NT2/D1 (cell line): ENCODE measurements at regions not wholly inside any gene's neighbourhood (a gene's known extent, or its start where the extent isn't known, plus 50 kb on each side); places are given as distances from the start of the nearest gene placed in this dataset.

Source experiments
- YY1 ChIP-seq: IDR thresholded peaks from 2 replicates; pipeline ENCODE4 v1.6.1; 2011; ENCODE audit not compliant: insufficient read length, insufficient read depth
- ZNF274 ChIP-seq: IDR thresholded peaks from 2 replicates; pipeline ENCODE4 v1.6.1; 2011; ENCODE audit warnings: mild to moderate bottlenecking, low read depth, low read length

- TF ChIP-seq YY1, result no peak
- no peak for TF ChIP-seq ZNF274
These were observed 96.1 kb upstream of the FAM9A start for GRCh38 chrX:8897259-8897658.
